Heart left ventricle (tissue), 16 donors: ENCODE measurements at regions not wholly inside any gene's neighbourhood (a gene's known extent, or its start where the extent isn't known, plus 50 kb on each side); places are given as distances from the start of the nearest gene placed in this dataset.

Source experiments
- ATAC-seq, 4 donors: fragments of 200-7000 bp; cut with Tn5 transposase; one replicate each; pipeline ENCODE4 v1.9.1; 2020 to 2022; ENCODE audit warnings: moderate library complexity in 4 of 4, mild to moderate bottlenecking in 3 of 4, moderate number of reproducible peaks in 1 of 4
- DNase-seq, 5 donors: peaks; one replicate each; pipeline ENCODE4 v3.0.0-alpha.2; 2020
- H3K27ac ChIP-seq, 12 donors: fragments of 200-600 bp; sonication (generic) in 4 of 12; one replicate each; pipeline versions ENCODE4 v1.5.0 to v1.8.0; 2016 to 2022; ENCODE audit warnings: mild to moderate bottlenecking in 2 of 12
- H3K27me3 ChIP-seq, 9 donors: fragments of 200-600 bp; sonication (generic) in 2 of 9; one replicate each; pipeline versions ENCODE4 v1.5.1 to v1.8.0; 2016 to 2022; ENCODE audit warnings: mild to moderate bottlenecking in 3 of 9
- H3K36me3 ChIP-seq, 9 donors: fragments of 200-600 bp; sonication (generic) in 2 of 9; one replicate each; pipeline versions ENCODE4 v1.5.0 to v1.8.0; 2018 to 2022; ENCODE audit warnings: mild to moderate bottlenecking in 2 of 9
- H3K4me1 ChIP-seq, 12 donors: fragments of 200-600 bp; sonication (generic) in 4 of 12; one replicate each; pipeline versions ENCODE4 v1.5.0 to v1.8.0; 2016 to 2022; ENCODE audit warnings: mild to moderate bottlenecking in 3 of 12
- H3K4me3 ChIP-seq, 12 donors: fragments of 200-600 bp; sonication (generic) in 4 of 12; one replicate each; pipeline versions ENCODE4 v1.5.0 to v1.8.0; 2017 to 2022; ENCODE audit warnings: mild to moderate bottlenecking in 9 of 12, moderate library complexity in 4 of 12
- H3K9me3 ChIP-seq, 12 donors: fragments of 200-600 bp; sonication (generic) in 4 of 12; one replicate each; pipeline versions ENCODE4 v1.5.0 to v1.8.0; 2016 to 2022; ENCODE audit warnings: mild to moderate bottlenecking in 1 of 12
- CTCF ChIP-seq, 12 donors: fragments of 200-600 bp; sonication (generic) in 4 of 12; IDR thresholded peaks; one replicate each; pipeline versions ENCODE4 v1.5.0 to v1.8.0; 2018 to 2022; ENCODE audit warnings: antibody characterized with exemption in 12 of 12, mild to moderate bottlenecking in 5 of 12
- POLR2A ChIP-seq, 2 donors: fragments of 450-650 bp; IDR thresholded peaks; one replicate each; pipeline ENCODE4 v1.6.1; 2017; ENCODE audit warnings: antibody characterized with exemption in 2 of 2, mild to moderate bottlenecking in 2 of 2, moderate library complexity in 2 of 2
- WGBS, 4 donors: extraction: QIAGEN DNeasy Blood & Tissue Kit in 2 of 4; methylation state at CpG; one replicate each; pipeline versions ENCODE4 v1.1.5 to v1.1.7; 2013 to 2018; 5-methylcytosine and 5-hydroxymethylcytosine counted together
- intact Hi-C, 10 donors: fragments of 100-400 bp; cut with DNase I; formaldehyde crosslinking; loops; one replicate each; pipeline versions ENCODE4 v1.11.1 to v1.14.2; 2022
- donor health status: ischemic (EF 13 %, LVEDD 7.1; RV severe dilation, severe dysfunction).
- donor health status: healthy with polysubstance abuse.
- donor health status: DM: no; HTN: yes; CAD: no.
- donor health status: DM: no; HTN: no; CAD: no.
- donor health status: ischemic (EF 25% LVEDD 6.9; RV normal size, moderate dysfunction).
- donor health status: ischemic (EF 25% LVEDD 5.7; RV mildly dilated, moderate dysfunction).
- donor health status: healthy.
- donor health status: DM: yes; HTN: yes; CAD: no.
- donor health status: ischemic (EF 35%, LVEDD 5.7; RV mildly dilated, moderate dysfunction).
- donor health status: nonischemic (EF 11% LVEDD 7.7; RV severe dilation, severe dysfunction).
- donor health status: DM: yes; HTN: yes; CAD: no.
- donor health status: PGD.
- donor health status: ischemic (EF 29% LVEDD 5.4; RV normal size, mild dysfunction).
- donor health status: nonischemic (EF 23%, LVEDD 6.1; RV moderate dilation, normal function).

GRCh38 chr1:208653426-208653825 is 409.2 kb upstream of the PLXNA2 start:
- Histone ChIP-seq H3K4me1 (peaks cover 0 to 12% (median 0%) of the 10 kb centered on the region in 12 donors), H3K27me3 (peaks cover 0 to 11% (median 0%) of the 10 kb centered on the region in 9 donors), H3K36me3 (no peaks in the 10 kb centered on the region), H3K9me3 (no peaks in the 10 kb centered on the region), H3K27ac (no peak overlapping the region), H3K4me3 (no peak overlapping the region)
- intact Hi-C loops = loop anchor here (2.0 to 10.0 kb wide), 8 partner anchors 537 to 911 kb away; no protein-coding TSS in a partner anchor
- no peak for ATAC-seq
- DNase-seq = no peak
- 77 to 81% (median 79%) methylated on average over 4 of the region's 4 CpGs for WGBS, 4 donors
- TF ChIP-seq CTCF (IDR thresholded peaks at IDR 0.05) (no peak), POLR2A (IDR thresholded peaks at IDR 0.05) (no peak)

- H3K4me1 ChIP-seq = peaks cover 0 to 12% (median 0%) of the 10 kb centered on the region in 12 donors
- no peaks in the 10 kb centered on the region for H3K36me3 ChIP-seq
- no peak for DNase-seq
- no peak for ATAC-seq
- no peaks in the 10 kb centered on the region for H3K9me3 ChIP-seq
- no peak overlapping the region for H3K27ac ChIP-seq
- peaks cover 0 to 11% (median 0%) of the 10 kb centered on the region in 9 donors for H3K27me3 ChIP-seq
- intact Hi-C loops = loop anchor here (5.0 to 10.0 kb wide), 7 partner anchors 538 to 911 kb away; no protein-coding TSS in a partner anchor
- no peak overlapping the region for H3K4me3 ChIP-seq
- WGBS, 4 donors = 72 to 79% (median 76%) methylated on average over 3 of the region's 3 CpGs
- TF ChIP-seq POLR2A (IDR thresholded peaks at IDR 0.05) = no peak
- TF ChIP-seq CTCF (IDR thresholded peaks at IDR 0.05) = peak in 5 of 12 donors; percentile 8 to 24 (median 16)
Observed at GRCh38 chr1:208654241-208654640, 410.1 kb upstream of the PLXNA2 start.

GRCh38 chr1:208665936-208666335 is 421.8 kb upstream of the PLXNA2 start:
- Histone ChIP-seq H3K27me3 (peaks cover 0 to 4% (median 0%) of the 10 kb centered on the region in 9 donors), H3K4me3 (no peak overlapping the region), H3K27ac (no peak overlapping the region), H3K4me1 (no peaks in the 10 kb centered on the region), H3K9me3 (no peaks in the 10 kb centered on the region), H3K36me3 (no peaks in the 10 kb centered on the region)
- 92 to 96% (median 94%) methylated on average over 4 of the region's 4 CpGs for WGBS, 4 donors
- no peak for TF ChIP-seq CTCF (IDR thresholded peaks at IDR 0.05)
- TF ChIP-seq POLR2A (IDR thresholded peaks at IDR 0.05) = no peak
- intact Hi-C loops = no loop called here
- DNase-seq (no peak), ATAC-seq (no peak)

- H3K4me3 ChIP-seq = no peak overlapping the region
- no peaks in the 10 kb centered on the region for H3K27me3 ChIP-seq
- ATAC-seq (no peak), DNase-seq (no peak)
- 21 to 53% (median 45%) methylated on average over 1 of the region's 1 CpG for WGBS, 4 donors
- H3K36me3 ChIP-seq = no peaks in the 10 kb centered on the region
- H3K9me3 ChIP-seq = no peaks in the 10 kb centered on the region
- no peaks in the 10 kb centered on the region for H3K4me1 ChIP-seq
- intact Hi-C loops = no loop called here
- no peak overlapping the region for H3K27ac ChIP-seq
- TF ChIP-seq CTCF (IDR thresholded peaks at IDR 0.05) (no peak), POLR2A (IDR thresholded peaks at IDR 0.05) (no peak)
Observed at GRCh38 chr1:208668991-208669390, 424.8 kb upstream of the PLXNA2 start.
